ENCODE measurements at regions not wholly inside any gene's neighbourhood (a gene's known extent, or its start where the extent isn't known, plus 50 kb on each side); places are given as distances from the start of the nearest gene placed in this dataset.

DNA sequence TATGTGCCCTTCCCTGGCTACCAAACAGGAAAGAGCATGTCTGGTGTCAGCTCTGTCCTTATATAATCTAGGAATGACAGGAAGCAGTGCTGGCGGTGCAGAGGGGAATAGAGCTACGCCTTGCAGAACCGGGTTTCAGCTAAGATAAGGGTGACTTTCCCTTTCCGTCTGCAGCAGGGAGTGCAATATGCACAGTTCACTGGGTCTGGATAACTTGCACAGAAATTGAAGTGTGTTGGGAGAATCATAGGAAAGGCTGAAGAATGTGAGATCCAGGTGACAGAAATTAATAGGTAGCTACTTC is 90.0 kb upstream of the TSHZ3 start:
- H3K4me3 ChIP-seq (ENCODE audit: low read depth, low read length) = no peak overlapping the region
- no peak for DNase-seq (ENCODE audit: low read depth)
- TF ChIP-seq, protein P1, sequence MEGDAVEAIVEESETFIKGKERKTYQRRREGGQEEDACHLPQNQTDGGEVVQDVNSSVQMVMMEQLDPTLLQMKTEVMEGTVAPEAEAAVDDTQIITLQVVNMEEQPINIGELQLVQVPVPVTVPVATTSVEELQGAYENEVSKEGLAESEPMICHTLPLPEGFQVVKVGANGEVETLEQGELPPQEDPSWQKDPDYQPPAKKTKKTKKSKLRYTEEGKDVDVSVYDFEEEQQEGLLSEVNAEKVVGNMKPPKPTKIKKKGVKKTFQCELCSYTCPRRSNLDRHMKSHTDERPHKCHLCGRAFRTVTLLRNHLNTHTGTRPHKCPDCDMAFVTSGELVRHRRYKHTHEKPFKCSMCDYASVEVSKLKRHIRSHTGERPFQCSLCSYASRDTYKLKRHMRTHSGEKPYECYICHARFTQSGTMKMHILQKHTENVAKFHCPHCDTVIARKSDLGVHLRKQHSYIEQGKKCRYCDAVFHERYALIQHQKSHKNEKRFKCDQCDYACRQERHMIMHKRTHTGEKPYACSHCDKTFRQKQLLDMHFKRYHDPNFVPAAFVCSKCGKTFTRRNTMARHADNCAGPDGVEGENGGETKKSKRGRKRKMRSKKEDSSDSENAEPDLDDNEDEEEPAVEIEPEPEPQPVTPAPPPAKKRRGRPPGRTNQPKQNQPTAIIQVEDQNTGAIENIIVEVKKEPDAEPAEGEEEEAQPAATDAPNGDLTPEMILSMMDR (IDR thresholded peaks at IDR 0.05; ENCODE audit: low read depth, low read length, missing control alignments) = no peak

DNA sequence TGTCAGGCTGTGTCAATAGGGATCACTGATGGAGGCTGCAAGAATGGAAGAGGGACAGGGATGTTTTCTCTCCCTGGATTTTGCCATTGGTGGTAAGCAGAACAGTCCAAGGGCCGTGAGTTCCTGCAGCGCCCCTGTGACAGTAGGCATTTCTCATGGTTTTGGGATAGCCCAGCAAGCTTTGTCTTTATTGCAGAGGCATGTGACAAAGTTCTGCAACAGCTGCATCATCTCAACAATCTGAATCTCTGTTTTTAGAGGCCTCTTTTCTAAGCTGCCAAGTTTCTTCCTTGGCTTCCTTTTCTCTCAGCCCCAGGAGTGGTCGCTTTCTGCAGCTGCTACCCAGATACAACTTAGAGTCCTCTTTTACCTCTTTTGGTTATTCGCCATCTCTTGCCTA is 95.7 kb upstream of the TSHZ3 start:
- no peak overlapping the region for H3K4me3 ChIP-seq (ENCODE audit: low read depth, low read length)
- TF ChIP-seq, protein P1 (IDR thresholded peaks at IDR 0.05; ENCODE audit: low read depth, low read length, missing control alignments) = no peak
- DNase-seq (ENCODE audit: low read depth) = no peak

DNA sequence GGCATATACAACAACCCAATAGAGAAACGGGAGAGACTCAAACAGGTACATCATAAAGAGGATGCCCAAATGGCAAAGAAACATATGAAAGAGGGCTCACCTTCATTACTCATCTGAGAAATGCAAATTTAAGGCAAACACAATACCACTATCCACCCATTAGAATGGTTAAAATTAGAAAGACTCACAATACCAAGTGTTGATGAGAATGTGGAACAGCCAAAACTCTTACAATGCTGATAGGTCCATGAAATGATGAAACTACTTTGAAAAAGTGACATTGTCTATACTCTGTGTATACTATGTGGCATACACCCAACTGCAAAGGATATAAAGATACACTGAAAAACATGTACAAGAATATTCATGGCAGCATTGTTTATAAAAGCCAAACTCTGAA is 96.2 kb upstream of the TSHZ3 start:
- no peak for DNase-seq (ENCODE audit: low read depth)

DNA sequence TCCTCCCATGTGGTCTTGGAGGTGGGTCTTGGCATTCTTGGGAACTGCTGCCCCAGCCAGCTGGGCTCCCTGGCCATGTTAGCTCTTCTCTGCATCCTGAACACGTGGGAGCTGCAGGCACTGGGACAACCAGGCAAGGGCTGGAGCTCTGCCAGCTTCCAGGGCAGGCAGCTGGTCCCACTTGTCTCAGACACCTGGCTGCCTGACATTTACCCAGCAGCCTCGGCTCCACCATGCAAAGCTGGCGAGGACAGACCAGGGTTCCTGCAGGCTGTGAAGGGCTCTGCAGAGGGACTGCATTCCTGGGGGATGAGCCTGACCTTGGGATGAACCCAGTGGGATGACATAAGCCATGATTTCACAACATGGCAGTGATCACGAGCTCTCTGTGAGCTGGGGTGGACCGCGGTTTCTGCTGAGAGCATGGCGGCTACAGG is 99.0 kb upstream of the TSHZ3 start:
- TF ChIP-seq, protein P1 (IDR thresholded peaks at IDR 0.05; ENCODE audit: low read depth, low read length, missing control alignments) = no peak
- DNase-seq (ENCODE audit: low read depth) = no peak
- no peak overlapping the region for H3K4me3 ChIP-seq (ENCODE audit: low read depth, low read length)

More for the DNA sequence above, 96.2 kb upstream of the TSHZ3 start:
- TF ChIP-seq, protein P1 (IDR thresholded peaks at IDR 0.05; ENCODE audit: low read depth, low read length, missing control alignments) = no peak
- H3K4me3 ChIP-seq (ENCODE audit: low read depth, low read length) = no peak overlapping the region

DNA sequence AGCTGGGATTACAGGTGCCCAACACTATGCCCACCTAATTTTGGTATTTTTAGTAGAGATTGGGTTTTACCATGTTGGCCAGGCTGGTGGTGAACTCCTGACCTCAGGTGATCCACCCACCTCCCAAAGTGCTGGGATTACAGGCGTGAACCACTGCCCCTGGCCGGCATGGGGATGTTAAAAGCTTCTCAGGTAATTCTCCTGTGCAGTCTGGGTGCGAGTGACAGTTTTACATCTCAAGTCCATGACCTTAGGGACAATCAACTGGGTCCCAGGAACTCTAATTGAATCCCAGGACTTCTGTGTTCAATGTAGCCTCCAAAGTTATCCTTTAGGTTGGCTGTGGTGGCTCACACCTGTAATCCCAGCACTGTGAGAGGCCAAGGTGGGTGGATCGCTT is 100.1 kb upstream of the TSHZ3 start:
- no peak for DNase-seq (ENCODE audit: low read depth)
- TF ChIP-seq, protein P1 (IDR thresholded peaks at IDR 0.05; ENCODE audit: low read depth, low read length, missing control alignments) = no peak
- no peak overlapping the region for H3K4me3 ChIP-seq (ENCODE audit: low read depth, low read length)

DNA sequence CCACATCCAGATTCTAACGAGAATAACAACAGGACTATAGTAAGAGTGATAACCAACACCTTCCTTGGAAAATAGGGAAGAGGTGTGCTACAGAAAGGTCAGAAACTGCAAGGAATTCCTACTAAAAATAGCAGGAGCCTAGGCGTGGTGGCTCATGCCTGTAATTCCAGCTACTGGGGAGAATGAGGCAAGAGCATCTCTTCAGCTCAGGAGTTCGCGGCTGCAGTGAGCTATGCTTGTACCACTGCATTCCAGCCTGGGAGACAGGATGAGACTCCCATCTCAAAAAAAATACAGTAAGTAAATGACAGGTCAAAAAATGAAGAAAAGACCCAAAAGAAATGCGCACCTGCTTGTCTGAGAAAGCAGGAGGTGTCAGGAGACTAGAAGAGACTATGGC is 101.5 kb upstream of the TSHZ3 start:
- H3K4me3 ChIP-seq (ENCODE audit: low read depth, low read length) = no peak overlapping the region
- no peak for DNase-seq (ENCODE audit: low read depth)
- TF ChIP-seq, protein P1 (IDR thresholded peaks at IDR 0.05; ENCODE audit: low read depth, low read length, missing control alignments) = no peak

DNA sequence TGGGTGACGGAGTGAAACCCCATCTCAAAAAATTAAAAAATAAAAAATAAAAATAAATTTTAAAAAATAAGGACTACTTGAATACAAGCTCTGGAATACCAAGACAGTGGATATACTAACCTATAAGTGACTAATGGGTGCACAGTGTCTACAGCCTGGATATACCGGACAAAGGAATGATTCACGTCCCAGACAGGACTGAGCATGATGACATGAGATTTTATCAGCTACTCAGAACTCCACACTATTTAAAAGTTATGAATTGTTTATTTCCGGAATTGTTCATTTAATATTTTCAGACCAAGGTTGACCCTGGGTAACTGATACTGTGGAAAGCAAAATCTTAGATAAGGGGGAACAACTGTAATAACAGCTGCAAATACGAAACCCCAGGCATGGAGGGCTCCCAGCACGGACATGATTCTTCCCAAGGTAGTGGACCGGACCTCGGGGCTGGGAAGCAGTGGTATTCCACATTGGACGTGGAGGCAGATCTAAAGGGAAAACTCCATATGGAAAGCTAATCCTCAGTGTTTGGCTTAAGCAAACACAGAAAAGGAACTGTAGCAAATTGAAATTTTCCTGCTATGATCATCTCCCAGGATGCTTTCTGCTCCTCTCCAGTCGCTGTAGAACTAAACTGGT is 102.6 kb upstream of the TSHZ3 start:
- H3K4me3 ChIP-seq (ENCODE audit: low read depth, low read length) = no peak overlapping the region
- TF ChIP-seq, protein P1 (IDR thresholded peaks at IDR 0.05; ENCODE audit: low read depth, low read length, missing control alignments) = no peak
- DNase-seq (ENCODE audit: low read depth) = no peak

All from GM12864 (cell line).